Stimulated activated CD4-positive, alpha-beta T cell treated with anti-CD3 and anti-CD28 coated beads, TNF-alpha, amount 100 ng/mL, for 24 hours (primary cell): ENCODE measurements at regions not wholly inside any gene's neighbourhood (a gene's known extent, or its start where the extent isn't known, plus 50 kb on each side); places are given as distances from the start of the nearest gene placed in this dataset.

Experiments used
- DNase-seq, 3 experiments: peaks; one replicate each; pipeline ENCODE4 v3.0.0-alpha.2; 2020; ENCODE audit warnings: low read depth in 3 of 3

DNA sequence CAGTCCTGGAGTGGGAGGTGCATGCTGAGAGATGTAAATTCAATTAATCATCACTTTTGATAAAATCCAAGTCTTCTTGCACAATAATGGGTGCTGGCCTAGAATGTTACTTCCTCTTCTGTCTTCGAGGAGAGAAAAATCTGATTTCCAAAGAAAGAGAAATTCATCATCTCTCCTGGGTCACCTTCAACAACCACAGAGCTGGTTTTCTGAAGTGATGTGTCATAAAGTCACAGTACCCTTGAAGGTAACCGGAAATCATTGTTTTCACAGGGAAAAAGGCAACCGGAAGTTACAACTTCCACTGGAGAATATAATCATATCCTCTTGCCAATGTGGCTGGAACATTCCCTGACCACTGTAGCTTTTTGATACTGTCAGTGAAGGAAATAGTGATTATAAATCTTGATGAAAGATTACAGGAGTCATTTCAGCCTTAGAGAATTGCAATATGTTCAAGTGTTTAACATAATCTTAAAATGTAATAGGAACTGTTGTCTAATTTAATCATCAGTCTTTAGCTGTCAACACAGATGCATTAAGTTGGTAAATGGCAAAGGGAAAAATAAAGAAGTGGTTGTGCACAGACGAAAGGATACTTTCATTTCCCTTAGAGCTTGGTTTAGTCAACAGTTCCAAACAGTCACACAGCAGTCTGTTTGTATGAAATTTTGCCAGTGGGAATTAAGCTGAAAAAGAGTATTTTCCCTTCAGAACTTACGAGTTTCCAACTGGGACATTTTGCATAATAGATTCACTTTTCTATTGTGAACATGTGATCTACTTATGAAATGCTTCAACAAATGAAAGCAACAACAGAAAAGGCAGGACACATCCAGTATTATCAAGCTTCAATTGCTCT is 106.5 kb upstream of the SLC4A7 start:
- DNase-seq, result no peak

DNA sequence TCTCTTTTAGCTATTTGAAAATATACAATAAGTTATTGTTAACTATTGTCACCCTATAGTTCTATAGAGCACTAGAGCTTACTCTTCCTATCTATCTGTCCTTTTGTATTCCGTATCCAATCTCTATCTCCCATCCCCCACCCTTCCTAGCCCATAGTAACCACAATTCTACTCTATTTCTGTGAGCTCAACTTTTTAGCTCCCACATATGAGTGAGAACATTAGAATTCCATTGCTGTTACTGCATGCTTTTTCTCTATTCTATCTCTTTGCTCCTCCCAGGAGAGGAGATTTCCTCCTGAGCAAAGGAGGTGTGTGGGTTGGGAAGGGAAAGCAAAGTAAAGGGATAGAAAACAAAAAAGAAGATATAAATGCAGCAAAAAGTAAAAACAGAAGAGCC is 105.6 kb upstream of the SLC4A7 start:
- DNase-seq, result no peak

DNA sequence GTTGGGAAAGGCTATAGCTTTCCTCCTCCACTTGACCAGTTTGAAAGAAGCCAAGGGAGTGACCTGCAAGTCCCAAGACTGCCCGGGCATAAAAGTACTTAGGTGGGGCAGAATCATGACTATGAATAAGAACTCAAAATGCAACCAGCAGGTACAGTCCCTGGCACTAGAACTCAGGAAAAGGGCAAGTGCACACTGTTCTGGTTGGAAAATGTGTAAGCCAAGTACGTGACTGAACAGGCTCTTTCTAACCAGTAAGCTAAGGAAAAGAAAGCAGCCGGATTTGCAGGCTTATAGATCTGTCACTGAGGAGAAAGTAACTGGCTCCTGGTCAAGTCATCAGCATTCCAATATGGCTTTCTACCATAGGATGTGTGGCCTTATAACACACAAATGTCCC is 101.2 kb upstream of the SLC4A7 start:
- DNase-seq, result no peak

DNA sequence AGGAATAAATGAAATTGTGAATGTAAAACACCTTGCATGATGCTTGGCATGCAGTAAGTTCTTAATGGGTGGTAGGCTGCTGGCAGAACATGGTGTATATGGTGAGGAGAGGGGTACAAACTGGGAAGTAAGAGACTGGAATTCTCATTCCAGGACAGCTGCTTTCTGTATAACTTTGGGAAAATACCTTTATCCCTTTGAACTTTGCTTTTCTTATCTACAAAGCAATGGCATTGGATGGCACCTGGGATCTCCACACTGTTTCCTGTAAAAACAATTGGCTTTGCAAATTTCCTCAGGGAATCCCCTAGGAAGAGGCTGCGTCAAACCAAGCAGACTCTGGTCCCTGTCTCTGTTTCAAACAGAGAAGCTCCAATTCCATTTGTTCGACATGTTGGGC is 100.7 kb upstream of the SLC4A7 start:
- no peak for DNase-seq

DNA sequence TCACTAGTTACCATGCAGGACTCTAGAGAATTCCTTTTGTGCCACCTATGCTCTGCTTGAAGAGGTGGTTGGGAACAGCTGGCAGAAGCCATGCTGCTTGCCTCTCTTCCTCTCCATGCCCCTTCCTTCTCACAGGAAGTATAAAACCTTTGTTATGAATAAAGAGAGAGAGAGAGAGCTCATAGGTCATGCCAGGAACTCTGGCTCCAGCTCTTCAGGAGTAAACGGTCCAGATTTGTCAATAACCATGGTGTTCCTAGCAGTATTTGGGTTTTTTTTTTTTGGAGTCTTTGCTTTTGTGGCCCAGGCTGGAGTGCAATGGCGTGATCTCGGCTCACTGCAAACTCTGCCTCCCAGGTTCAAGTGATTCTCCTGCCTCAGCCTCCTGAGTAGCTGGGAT is 97.7 kb upstream of the SLC4A7 start:
- no peak for DNase-seq

DNA sequence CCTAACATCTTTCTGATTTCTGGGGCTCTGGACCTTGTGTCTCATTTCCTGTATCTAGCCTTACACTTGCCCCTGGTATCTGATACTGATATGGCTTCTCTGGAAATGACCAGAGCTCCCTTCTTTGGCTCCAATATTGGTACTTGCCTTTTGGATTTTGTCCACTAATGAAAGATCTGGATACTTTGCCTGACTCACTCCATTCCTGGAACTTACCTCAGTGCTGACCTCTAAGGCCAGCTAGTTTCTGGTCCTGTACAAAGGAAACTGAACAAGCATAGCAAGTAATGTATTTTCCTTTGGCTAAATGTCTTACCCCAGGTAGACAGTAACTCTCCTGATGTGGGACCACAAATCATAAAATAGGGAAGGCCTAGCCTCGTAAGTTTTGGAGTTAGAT is 93.8 kb upstream of the SLC4A7 start:
- no peak for DNase-seq

DNA sequence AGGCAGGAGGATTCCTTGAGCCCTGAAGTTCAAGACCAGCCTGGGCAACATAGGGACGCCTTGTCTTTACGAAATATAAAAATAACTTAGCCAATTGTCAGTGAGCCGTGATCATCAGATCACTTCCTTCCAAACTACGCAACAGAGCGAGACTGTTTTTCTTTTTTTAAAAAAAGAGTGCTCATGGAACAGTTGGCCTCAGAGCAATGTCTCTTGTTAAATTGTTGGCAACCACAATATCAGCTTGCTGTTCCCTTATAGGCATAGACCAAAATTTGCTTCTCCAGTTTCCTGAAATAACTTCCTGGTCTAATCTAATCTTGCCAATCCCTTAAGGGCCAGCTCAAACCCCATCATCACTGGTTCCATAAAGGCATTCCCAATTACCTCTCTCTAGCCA is 93.3 kb upstream of the SLC4A7 start:
- DNase-seq, result no peak

DNA sequence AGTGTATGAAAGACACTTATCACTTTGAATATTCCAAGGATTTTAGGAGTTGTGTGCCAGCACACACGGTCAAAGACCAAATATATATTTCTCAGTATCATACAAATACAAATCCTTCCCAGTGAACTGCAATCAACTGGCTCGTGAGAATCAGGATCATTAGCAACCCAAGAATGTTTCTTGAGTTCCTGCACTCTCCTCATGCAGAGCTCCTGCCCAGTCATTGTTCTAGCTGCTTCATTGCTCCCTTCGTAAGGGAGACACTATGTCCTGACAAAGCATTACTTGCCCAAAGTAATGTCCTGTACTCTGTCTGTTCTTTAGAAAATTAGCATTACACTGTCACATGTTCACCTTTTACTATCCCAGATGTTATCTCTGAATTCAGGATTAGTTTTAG is 92.0 kb upstream of the SLC4A7 start:
- DNase-seq, result no peak

DNA sequence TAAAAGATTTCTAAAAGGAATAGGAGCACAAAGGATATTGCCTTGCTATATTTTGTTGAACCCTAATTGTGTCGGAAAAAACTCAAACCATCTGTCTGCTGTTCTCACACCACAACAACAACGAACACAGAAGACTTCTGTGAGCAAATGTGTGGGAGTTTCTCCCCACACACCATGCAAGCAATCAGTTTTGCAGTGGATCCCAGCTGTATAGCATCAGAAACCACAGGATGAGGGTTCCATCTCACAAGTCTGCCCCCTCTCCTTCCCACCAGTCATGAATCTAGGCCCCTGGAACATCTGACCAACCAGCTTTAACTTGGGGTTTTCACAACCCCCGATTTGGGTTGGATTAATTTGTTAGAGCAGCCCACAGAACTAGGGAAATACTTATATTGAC is 91.3 kb upstream of the SLC4A7 start:
- DNase-seq, result no peak

DNA sequence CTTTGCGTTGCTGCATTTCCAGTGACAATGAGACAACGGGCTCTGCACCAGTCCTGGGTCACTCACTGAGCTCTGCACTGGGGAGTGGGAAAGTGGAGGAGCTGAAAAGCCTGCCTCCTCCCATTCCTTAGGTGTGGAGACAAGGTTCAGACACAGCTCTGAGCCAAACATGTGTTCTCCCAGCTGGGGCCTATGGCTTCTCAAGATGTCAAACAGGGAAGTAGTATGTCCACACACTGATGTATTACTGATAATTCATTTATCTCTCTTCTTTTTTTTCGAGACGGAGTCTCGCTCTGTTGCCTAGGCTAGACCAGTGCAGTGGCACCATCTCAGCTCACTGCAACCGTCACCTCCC is 90.2 kb upstream of the SLC4A7 start:
- no peak for DNase-seq

DNA sequence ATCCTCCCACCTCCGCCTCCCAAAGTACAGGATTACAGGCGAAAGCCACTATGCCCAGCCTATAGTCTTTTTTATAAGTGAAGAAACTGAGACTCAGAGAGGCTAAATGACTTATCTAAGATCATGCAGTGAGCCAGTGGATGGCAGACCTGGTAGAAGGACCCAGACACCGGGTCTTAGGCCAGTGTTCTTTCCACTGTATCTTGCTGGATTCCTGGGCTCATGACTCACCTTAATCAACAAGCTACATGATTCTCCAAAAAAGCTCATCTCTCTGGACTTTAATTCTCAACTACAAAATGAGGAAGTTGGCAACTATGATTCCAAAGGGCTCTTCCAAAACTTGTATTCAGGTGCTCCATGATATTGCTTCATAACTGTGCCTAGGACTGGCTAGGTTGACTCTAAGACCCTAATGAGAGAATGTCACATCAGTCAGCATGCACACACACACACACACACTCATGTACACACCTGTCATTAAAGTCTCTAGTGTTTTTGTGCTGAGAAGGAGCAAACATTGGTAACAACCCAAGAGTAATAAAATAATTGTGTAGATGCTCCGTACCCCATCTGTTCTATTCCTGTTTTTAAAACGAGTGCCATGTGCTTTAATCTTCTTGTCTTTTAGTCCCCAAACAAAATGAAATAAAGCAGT is 89.7 kb upstream of the SLC4A7 start:
- no peak for DNase-seq

DNA sequence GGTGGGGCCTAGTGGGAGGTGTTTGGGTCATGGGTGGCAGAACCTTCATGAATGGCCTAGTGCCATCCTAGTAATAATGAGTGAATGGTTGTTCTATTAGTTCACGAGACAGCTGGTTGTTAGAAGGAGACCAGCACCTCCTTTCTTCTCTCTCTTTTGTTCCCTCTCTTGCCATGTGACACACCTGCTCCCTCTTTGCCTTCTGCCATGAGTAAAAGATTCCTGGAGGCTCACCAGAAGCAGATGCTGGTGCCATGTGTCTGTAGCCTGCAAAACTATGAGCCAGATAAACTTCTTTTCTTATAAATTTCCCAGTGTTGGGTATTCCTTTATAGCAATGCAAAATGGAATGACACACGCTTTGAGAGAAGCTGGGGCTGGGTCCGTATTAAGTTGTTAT is 89.0 kb upstream of the SLC4A7 start:
- DNase-seq, result no peak

DNA sequence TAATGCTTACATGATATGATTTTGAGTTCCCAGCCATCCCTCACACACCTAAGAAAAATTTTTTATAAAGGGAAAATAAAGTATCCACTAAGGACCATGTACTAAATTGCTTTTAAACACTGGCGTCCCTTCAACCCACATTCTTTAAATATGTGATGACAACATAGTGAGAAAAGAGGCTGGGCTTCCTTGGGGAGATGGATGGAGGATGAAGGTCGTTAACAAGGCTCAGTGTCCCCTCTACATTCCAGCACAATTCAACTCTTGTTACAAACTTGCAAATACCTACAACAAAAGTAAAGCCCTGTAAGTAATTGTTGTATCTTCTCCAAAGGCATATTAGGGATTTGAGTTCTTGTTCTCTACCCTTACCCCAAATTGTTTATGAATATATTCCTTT is 87.2 kb upstream of the SLC4A7 start:
- DNase-seq, result no peak

DNA sequence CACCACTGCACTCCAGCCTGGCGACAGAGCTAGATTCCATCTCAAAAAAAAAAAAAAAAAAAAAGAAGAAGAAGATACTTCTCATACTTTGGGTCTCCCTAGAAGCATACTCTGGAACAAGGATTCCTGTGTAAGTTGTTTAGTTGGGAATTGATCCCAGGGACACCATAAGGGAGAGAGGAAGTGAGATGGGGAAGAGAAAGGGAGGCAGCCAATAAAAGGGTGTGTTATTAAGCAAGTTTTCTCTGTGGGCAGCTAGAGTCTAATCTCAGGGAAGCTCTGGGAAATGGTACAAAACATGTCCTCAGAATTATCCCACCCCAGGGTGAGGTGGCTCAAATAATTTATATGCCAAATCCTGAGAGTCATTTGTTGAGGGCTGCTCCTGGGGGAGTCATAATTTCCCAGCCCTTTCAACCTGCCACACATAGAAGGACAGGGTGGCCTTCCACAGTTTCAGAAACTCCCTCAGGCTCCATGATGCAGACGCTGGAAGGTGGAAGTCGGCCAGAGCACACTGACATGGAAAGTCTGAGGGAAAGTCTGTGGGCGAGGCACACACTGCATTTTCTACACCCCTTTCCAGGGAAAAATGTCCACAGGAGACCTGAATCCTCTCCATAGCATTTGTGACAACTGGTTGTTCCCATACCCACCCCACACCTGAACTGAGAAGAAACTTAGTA is 86.4 kb upstream of the SLC4A7 start:
- DNase-seq, result no peak

DNA sequence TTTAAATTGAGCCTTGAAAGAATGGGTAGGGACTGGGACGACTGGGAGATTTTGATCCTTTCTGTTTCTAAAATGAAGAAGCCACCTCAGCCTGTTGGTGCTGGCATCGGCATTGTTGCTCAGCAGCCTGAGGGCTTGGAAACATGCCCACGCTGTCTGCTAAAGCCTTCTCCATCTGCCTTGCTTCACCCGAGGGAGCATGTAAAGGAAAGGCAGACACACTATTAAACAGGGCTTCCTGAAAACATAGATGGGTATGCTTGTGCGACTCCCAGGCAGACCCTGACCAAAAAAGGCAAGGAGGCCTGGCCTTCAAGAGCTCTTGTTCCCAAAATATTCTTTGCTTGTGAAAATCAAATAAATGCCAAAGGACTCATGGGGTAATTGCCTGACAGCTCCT is 84.2 kb upstream of the SLC4A7 start:
- DNase-seq, result no peak

DNA sequence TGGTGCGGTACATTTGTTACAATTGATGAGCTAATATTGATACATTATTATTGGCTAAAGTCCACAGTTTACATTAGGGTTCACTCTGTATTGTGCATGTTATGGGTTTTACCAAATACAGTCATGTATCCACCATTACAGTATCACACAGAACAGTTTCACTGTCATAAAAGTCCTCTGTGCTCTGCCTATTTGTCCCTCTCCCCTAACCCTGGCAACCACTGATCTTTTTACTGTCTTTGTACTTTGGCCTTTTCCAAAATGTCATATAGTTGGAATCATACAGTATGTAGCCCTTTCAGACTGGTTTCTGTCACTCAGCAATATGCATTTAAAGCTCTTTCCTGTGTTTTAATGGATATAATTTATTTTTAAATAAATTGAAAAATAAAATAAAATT is 83.1 kb upstream of the SLC4A7 start:
- no peak for DNase-seq

DNA sequence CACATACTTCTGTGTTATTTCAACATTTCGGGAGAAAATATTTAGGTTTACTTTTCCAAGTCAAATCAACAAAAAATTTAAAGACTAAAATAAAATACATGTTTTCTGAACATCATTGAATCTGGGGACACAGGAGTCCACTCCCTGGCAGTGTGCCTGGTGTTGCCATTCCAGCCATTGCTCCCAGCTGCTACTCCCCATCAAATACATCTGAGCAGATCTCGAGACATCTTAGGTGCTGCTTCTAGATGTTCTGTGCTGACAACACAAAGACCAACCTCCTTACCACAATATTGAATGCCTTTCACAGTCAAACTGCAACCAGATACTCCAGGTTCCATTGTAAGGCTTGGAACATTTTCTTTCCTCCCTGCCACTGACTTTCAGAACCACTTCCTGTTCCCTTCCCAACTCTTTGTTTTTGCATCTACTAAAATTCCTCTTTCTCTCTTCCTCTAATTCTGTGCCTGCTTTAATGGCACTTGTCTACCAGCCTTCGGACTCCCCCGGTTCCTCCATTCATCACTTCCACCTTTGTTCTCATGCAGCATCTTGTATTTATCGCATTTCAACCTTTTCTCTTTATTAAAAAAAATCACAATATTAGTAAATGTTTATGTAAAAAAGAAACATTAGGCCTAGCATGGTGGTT is 81.1 kb upstream of the SLC4A7 start:
- DNase-seq, result no peak

DNA sequence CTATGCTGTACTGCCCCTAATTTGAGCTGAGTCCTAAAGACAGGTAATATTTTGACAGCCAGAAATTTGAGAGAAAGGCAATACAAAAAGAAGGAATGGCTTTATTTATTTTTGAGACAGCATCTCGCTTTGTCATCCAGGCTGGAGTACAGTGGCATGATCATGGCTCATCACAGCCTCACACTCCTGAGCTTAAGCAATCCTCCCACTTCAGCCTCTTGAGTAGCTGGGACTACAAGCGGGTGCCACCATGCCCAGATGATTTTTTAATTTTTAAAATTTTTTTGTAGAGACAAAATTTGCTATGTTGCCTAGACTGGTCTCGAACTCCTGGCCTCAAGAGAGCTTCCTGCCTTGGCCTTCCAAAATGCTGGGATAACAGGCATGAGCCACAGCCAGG is 77.4 kb upstream of the SLC4A7 start:
- no peak for DNase-seq

DNA sequence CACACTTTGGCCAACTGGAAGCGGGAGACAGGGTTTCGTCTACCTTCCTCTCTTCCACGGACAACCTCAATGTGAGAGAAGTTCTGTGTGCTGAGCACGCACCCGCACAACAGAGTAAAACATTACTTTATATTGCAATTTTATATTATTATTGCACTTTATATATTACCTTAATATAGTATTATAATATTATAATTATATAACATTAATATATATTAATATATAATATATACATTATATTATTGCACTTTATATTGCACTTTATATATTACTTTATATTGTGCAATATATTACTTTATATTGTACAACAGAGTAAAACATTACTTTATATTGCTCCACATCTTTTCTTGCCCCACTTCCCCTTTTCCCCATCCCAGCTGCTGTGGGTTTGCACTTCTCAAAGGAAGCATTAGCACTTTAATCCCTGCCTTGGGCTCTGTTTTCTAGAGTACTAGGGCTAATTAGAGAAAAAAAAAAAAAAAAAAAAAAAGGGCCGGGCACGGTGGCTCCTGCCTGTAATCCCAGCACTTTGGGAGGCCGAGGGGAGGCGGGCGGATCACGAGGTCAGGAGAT is 76.4 kb upstream of the SLC4A7 start:
- no peak for DNase-seq

DNA sequence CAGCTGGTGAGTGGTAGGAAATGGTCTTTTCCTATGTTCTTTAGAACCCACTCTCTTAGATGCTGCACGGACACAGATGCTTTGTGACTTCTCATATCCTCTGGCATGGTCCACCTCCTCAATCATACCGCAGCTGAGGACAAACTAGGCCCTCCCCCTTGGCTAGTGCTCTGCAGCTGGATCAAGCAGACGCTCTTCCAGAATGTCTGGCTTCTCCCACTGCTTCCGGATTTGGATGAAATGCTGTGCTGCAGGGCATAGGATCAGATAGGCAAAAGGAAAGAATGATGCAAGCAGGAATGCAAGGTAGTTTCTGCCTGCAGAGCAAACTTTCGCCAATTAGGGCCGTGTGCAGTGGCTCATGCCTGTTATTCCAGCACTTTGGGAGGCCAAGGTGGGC is 75.7 kb upstream of the SLC4A7 start:
- no peak for DNase-seq

DNA sequence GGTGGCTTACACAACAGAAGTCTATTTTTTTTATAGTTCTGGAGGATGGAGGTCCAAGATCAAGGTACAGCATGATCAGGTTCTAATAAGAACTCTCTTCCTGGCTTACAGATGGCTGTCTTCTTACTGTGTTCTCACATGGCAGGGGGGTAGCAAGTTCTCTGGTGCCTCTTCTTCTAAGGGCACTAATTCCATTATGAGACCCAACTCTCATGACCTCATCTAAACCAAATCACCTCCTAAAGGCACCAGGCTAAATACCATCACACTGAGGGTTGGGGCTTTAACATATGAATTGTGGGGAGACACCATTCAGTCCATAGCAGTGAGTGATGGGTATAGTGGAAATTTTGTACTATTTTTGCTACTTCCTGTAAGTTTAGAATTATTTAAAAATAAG is 75.2 kb upstream of the SLC4A7 start:
- no peak for DNase-seq

DNA sequence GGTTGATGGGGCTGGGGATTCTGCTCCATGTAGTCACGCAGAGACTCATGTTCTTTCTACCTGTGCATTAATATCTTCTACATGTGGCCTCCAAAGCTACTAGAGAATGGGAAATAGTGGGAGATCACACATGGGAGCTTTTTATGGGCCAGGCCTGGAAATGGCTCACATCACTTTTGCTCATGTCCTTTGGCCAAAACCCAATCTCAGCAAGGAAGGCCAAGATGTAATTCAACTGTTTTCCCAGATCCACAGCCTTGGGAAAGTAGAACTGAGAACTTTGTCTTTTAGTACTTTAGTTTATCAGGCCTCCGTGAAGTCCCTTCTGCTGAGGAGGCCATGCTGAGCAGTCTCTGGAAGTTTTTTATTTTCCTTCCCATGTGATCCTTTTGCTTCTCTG is 73.2 kb upstream of the SLC4A7 start:
- DNase-seq, result no peak
